DMS53 treated with DMSO at 0.1 percent for 48 hours (cell line): ENCODE measurements at regions not wholly inside any gene's neighbourhood (a gene's known extent, or its start where the extent isn't known, plus 50 kb on each side); places are given as distances from the start of the nearest gene placed in this dataset.

Experiments
- DNase-seq: peaks from one replicate; lab custom pipeline; 2025; ENCODE audit not compliant: unreplicated experiment; lab: John Stamatoyannopoulos, UW

DNA sequence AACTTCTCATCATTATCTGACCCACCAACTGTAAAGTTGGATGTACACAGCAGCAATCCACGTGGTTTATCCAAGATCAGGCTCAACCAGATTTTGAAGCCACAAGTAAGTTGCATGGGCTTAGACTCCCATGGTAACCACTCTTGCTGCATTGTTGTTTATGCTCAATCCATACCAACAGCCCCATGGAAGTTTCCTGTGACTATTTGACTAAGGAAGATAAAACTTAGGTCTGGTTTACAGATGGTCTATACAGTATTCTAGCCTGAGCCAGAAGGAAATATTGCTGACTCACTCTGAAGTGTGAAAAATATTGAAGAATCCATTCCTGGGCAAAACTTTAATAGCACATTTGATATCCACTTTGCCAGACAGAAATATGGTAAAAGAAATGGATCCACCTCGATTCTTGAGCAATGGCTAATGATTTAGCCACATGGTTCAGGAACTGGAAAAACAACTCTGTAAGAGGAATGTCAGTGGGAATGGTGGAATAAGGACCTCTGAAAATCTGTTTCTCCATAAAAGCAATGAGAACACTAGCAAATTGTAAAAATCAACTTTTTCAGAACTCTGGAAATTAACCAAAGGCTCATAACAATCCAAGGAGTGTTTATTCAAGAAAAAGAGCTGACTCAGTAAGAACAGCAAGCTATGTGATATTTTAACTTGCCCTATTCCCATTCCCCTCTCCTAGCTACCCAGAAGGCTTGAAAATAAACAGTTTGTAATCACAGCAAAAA lies 162.9 kb upstream of the STT3B start:
- DNase-seq = no peak

DNA sequence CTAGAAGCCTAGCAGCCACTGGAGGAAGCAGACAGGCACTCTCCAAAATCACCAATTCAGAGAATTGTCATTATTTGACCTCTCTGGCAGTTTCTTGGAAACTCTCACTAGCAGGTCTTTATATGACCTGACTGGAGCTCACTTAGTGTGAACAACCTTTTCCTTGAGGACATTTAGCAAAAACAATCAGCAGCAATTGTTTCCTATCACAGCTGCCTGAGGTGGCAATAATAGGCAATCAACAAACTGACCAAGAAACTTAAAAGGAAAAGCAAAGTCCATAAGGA lies 162.4 kb upstream of the STT3B start:
- no peak for DNase-seq

DNA sequence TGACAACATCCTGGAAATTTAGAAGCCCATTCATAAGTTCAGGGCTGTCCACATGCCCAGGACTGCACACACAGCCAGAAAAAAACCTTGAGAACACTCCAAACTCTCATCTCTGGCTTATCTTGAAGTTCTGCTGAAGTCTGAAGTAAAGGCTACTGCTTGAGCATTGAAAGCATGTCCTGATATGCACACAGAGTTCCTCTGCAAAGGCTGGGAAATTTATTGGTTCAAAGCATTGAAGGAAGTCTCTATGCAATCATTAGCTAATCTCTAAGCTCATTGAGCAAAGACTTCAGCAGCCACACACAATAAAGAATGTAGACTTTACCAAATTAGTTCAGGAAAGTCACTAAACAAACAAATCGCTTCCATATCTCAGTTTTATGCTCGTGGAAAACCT lies 162.0 kb upstream of the STT3B start:
- peak; percentile 11 for DNase-seq

DNA sequence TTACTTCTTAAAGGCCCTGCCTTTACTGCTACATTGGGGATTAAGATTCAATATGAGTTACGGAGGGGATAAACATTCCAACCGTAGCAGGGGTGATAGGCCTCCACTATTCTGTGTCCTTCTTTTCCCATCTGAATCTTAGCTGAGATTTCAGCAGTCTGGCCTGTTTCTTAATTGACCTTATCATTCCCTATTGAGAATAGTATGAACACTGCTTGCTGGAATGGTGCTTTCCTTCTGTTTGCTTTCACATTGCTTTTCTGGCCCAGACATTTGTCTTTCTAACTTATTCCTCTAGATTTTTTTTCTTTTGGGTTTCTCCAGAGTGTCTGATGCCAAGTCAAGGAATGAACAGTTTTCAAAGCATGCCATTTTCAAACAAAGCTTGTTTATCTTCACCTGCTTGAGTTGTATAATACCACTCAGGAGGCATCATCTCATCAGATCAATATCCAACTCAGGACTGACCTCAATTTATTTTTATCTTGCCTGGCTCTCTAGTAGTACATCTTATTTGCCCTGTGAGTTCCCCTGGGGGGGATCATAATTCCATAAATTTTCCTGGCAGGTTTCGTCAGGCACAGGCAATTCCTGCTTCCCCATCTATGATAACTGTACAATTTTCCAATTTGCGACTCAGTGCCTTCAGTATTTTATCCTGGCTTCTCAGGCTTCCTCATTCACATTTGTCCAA lies 161.1 kb upstream of the STT3B start:
- DNase-seq = no peak

DNA sequence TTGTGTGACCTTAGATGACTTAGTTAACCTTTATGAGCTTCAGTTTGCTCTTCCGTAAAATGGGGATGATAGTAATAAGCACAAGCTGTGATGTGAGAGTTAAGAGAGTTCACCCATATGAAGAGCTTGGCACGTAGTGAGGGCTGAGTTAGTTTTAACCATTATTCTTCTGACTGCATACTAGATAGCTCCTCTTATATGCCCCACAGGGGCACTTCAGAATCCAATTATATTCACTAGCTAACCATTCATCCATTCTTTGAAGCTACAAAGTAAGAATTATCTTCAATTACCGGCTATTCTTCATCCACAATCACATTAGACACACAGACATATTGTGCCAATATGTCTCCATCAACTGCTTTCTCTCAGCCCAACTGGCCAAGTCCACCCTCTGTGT lies 159.0 kb upstream of the STT3B start:
- no peak for DNase-seq

DNA sequence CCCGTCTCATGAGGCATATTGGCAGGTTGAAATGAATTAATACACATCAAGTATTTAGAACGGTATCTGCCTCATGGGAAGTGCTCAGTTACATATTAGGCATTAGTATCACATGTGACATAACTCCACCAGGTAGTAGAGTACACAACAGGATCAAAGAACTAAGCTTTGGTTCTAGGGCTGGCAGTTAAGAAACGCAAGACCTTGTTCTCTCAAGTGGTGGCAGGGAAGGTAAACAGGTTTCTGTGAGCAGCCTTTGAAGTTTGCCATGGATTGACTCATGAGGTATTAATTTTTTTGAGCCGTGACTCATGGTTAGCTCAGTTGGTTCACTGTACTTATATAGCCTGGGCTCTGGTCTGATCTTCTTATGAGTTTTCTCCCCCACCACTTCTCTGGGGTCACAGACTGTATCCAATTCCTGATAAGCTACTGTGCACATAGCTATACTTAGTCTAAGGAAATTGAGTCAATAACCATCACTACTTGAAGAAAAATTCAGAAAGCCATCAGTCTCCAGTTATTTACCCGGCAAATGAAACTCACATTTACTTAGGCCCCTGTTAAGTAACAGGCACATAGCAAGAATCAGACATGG lies 155.6 kb upstream of the STT3B start:
- peak; percentile 69 for DNase-seq

DNA sequence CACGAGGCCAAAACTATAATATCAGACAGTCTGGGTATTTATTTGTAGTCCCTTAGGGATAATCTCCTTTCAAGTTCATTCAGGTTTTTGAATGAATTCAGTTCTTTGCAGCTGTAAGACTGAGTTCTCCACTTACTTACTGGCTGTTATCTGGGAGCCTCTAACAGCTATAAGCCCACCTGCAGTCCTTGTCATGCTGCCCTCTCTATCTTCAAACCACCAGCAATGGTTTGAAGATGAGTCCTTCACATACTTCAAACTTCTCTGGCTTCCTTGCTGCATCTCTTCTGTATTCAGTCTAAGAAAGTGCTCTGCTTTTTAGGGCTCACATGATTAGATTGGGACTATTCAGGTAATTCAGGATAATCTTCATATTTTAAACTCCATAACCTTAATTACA lies 154.5 kb upstream of the STT3B start:
- no peak for DNase-seq

DNA sequence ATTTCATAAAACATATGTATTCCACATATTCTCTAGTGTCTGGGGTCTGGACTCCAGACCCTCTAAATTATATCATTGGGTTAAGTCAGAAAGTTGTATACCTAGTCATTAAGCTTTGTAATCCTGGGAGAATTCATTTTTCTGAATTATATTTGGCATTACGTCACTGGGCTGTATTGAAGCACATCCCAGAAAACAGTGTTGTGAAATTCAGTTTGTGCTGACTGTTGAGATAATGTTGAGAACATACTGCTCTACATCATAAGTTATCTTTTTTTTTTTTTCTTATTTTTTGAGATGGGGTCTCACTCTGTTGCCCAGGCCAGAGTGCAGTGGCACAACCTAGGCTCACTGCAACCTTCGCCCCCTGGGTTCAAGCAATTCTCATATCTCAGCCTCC lies 153.1 kb upstream of the STT3B start:
- no peak for DNase-seq

DNA sequence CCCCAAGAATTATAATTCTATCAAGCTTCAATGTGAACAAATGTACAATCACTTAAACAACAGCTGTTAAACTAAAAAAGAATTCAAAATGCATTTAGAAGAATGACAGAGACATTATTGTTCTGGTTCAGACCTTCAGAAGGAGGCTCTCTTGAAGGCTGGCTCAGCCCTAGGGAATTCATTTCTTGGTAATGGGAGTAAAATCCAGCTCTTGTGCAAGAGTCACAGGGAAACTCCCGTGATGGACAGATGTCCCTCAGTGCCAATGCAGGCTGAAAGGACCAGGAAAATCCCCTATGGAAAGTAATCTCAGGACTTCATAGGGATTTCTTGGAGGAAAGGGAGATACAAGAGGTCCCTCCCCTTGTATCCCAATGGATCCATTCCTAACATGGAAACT lies 149.9 kb upstream of the STT3B start:
- no peak for DNase-seq

DNA sequence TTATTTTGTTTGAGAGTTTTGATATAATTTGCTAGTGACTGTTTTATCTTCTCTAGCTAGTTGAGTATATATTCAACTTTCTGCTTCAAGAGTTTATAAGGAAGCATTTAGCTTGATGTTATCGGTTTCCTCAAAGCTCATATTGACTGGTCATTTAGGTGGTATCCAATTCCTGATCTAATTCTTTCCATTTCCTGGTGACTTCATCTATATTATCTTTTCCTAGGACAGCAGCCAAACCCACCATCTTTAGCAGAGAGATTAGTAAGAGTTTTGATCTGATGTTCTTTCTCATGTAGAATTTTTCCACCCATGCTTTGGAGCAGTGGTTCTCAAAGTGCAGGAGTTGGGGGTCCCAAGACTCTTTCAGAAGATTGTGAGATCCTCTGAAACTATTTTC lies 148.6 kb upstream of the STT3B start:
- DNase-seq = no peak

DNA sequence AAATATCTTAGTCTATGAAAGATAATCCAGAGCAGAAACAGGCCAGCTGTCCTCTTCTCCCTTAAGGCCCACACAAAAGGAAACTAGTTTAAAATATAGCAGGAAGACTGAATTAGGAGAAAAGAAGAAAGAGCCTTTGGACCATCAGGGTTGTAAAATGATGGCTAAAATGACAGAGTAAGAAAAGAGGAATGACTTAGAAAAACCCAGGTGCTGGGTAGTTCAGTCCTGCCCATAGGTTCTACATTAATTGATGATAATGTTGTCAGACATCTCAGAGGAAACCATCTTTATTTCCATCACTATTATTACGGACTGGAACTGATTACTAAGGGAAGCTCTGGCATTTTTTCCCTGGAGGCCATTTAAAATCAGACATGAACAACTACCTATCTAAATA lies 142.8 kb upstream of the STT3B start:
- DNase-seq = no peak

DNA sequence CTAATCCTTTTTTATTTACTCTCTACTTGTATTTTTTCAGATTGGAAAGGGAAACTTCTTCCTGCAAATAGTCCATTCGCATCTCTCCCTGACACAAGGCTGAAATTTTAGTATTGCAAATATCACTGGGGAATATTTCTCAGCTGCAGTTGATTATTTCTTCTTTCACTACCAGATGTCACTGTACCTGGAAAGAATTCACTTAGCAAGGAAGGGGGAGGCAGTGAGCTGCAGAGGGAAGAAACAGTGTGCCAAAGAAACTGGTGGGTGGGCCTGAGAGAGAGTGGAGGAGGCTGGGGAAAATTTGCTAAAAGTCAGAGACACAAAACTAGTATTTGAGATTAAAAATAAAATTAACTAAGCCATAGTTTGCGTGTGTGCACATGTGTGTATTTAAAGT lies 142.3 kb upstream of the STT3B start:
- no peak for DNase-seq

DNA sequence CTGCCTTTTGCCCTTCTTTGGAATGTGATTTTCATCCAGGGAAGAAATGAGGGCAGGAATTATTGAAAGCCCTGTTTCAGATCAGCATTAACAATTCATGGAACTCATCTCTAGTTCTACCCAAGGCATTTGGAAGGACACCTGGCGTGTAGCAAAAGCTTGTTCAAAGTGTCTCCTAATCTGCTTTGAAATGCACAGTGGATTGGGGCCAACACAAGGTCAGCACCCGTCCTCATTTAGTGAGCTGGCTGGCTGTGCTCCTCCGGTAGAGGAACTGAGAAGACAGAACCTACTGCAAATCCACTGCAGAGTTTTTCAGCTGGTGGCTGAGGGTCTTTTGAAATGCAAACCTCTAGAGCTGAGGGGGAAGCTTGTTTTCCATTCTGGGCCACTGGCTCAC lies 141.6 kb upstream of the STT3B start:
- no peak for DNase-seq

DNA sequence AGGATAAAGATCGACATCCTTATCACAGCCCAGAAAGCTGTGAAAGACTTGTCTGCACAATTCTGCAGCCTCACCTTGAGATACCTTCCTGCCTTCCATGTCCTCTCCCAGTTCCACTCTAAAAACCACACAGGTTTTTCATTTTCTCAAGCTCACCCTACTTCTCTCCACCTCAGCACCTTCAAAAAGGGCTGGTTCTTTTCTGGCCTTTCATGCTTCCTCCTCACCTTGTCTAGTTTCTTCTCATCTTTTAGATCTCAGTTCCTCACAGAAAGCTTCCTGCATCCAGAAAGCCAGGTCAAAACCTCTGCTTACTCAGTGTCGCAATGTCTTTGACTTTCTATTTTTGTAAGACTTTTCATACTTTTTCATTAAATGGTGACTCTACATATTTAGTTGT lies 140.2 kb upstream of the STT3B start:
- DNase-seq = no peak

DNA sequence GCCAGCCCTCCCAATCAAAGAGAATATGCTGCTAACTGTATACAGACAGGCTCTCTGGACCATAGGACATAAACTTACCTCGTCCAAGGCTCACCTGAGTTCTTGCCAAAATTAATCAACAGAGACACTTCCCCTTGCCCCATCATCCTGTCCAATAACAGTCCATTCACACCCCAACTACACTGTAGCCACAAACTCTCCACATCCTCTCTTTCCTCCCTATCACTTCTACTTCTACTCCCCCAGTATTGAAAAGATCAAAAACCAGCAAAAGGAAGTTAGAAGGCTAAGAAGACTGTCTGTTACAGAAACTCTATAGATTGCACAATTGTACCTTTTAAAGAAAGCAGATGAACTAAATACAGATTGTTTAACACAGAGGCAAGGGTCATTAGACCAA lies 133.5 kb upstream of the STT3B start:
- DNase-seq = no peak

DNA sequence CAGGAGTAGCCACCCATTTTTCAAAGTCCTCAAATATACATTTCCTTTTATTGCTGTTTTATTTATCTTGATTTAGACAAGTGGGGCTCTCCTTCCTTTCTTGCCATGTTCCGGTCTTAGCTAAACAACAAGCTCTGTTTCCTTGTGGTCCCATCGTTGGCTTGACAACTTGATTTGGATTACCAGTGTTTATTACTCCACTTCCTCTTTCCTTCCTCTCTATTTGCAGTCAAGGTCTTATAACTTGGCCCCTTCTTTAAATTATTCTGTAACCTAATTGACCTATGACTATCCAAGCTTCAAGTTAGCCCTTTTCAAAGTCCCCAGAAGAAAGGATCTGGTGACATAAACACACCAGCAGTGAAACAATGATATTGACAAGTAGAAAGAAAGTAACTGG lies 130.6 kb upstream of the STT3B start:
- DNase-seq = no peak

DNA sequence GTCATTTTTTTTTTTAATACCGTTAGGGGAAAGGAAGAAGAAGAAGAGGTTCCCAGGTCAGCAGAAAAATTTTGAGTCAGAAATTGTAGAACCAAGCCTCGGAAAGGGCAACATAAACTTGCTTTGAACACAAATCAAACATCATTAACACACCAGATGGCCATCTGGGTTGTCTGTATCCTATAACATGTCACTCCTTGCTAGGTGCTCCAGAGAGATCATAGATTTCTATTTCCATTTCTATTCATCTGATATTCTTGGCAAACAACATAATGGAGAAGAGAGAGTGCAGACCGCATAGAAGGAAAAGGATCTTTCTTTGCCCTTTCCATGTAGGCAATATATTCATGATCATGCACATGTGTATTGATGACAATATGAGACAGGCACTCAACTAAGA lies 129.5 kb upstream of the STT3B start:
- DNase-seq = no peak

DNA sequence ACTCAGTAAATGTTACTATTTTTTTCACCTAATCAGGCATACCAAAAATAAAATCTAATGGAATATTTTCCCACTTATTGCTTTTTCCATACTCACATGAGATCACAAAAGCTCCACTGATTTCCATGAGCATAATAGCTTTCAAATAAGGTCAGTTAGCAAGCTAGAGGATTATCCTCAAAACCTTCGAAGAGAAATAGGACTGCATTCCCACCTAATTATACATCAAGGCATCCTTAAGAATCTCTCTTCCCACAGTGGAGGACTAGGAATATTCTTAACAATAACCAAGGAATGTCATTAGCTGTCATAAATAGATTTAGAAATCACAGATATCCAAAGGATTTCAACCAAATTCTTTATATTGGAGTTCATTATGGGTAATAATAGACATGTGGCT lies 127.9 kb upstream of the STT3B start:
- DNase-seq = no peak

DNA sequence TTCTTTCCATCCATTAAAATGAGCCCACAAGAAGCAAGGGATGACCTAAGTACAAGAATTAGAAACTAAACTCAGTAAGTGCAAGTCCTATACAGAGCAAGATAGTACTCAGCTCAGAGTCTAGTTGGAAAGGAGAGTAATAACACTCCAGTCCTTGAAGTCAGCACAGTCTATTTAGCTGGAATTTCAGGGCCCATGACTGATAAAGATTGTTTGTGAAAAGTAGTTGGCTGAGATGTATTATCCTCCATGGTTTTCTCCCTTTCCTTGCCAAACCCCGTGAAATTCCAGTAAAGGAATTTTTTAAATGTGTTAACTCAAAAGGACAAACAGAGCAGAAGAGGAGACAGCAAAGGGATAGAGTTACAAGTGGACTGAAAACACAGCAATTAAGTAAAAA lies 127.2 kb upstream of the STT3B start:
- no peak for DNase-seq

DNA sequence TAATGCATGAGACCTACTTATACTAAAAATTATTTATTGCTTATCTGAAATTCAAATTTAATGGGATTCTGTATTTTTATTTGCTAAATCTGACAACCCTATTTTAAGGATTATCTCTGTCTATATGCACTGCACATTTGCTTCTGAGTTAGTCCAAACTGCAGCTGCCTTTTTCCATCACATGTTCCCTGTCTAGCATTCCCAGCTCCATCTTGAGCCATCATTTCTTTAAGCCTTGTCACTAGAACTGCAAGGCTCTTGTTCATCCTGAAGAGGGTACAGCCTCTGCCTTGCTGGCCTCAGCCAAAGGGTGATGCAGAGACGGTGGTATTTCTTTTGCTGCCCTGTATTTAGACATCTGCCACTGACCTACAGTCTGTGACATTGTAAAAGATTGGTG lies 125.8 kb upstream of the STT3B start:
- DNase-seq = no peak

DNA sequence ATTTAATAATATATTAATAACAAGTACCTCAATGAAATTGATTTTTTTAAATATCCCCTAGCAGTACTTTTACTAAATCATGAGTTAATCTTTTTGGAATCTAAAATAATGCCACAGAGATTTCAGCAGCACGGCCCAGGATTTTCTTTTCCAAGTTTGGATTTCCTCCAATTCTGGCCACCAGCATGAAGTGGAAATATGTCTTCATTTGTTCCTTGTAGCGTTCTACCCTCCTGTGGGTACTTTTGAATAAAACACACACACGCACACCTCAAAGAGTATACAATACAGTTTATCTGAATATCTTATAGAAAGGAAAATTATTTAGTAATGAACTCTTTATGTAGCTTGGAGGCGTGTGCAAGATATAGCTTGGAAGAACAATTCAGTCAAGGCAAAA lies 125.1 kb upstream of the STT3B start:
- no peak for DNase-seq

DNA sequence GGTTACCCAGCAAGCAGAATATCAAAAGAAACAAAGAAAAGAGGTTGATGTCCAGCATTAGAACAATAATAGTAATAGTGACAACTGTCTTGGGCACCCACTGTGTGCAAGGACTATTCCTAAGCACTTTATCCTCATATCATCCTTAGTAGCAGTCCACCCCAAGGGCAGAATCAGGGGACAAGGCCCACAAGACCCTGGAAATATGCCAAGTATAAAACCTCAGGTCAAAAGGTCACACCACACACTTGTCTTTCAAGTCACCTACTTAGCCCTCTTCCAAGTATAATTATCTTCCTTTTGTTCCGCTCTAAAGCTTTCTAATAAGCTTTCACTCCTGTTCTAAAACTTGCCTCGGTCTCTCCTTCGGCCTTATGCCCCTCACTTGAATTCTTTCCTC lies 124.0 kb upstream of the STT3B start:
- DNase-seq = no peak

DNA sequence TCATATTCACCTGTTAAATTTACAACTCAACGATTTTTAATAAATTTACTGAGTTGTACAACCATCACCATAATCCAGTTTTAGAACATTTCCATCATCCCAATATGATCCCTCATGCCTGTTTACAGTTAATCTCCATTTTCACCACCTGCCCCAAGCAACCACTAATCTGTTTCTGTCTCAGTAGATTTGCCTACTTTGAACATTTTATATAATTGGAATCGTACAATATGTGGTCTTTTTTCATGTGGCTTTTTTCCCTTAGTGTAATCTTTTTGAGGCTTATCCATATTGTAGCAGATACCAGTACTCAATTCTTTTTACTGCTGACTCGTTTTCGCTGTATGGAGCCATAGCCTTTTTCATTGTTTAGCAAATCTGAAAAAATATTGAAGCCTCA lies 123.3 kb upstream of the STT3B start:
- DNase-seq = no peak
